K562 (cell line): ENCODE measurements at regions not wholly inside any gene's neighbourhood (a gene's known extent, or its start where the extent isn't known, plus 50 kb on each side); places are given as distances from the start of the nearest gene placed in this dataset.
A peak's percentile ranks its signal among the peaks of the same experiment; 100 is the strongest.

Experiments
- ATAC-seq: fragments of 200-7000 bp; cut with Tn5 transposase; 3 replicates; pipeline ENCODE4 v1.9.1; 2020; ENCODE audit warnings: moderate library complexity
- BruUV-seq: library from RNA; stranded (reverse); fragments of 400-500 nt; replicated peaks from 2 replicates; lab custom pipeline; 2021; lab: Mats Ljungman, UMichigan
- CTCF ChIA-PET: fragments of 300-600 bp; formaldehyde crosslinking; extraction: SDS; loops from one replicate; lab custom pipeline; 2021; ENCODE audit warnings: low intra/inter-chr PET ratio; lab: Yijun Ruan, JAX
- POLR2A ChIA-PET: fragments of 300-600, 350-650 bp; sonication (Branson Sonifier 250); formaldehyde crosslinking; extraction: SDS; loops from one replicate; lab custom pipeline; 2021; ENCODE audit warnings: antibody characterized with exemption, inconsistent platforms; lab: Yijun Ruan, JAX
- DNase-seq, 4 experiments: peaks; one replicate each; pipeline versions ENCODE4 v3.0.0 to v3.0.0-alpha.2; 2011 to 2018; ENCODE audit warnings: low spot score in 3 of 4, mixed read lengths in 3 of 4; ENCODE audit errors: extremely low read depth in 1 of 4
- FAIRE-seq: peaks from 2 replicates; lab custom pipeline; 2011; peaks lifted over from hg19 to GRCh38; lab: Jason Lieb, UNC
- H2AFZ ChIP-seq: 2 replicates; pipeline ENCODE4 v1.6.0; 2011; ENCODE audit warnings: low read depth, low read length, control low read depth, inconsistent platforms
- H3K27ac ChIP-seq: fragments of 200-600 bp; 3 replicates; pipeline ENCODE4 v1.8.0; 2011; ENCODE audit warnings: low read depth, mild to moderate bottlenecking, control low read depth, inconsistent platforms, low read length, moderate library complexity, mixed read lengths; ENCODE audit errors: extremely low read depth
- H3K27me3 ChIP-seq, 2 experiments: fragments of 300-600 bp in 1 of 2; 2 replicates in 1 of 2; 3 replicates in 1 of 2; pipeline versions ENCODE4 v1.6.0 to v1.8.0; 2011; ENCODE audit warnings: inconsistent platforms in 2 of 2, low read length in 2 of 2, mild to moderate bottlenecking in 1 of 2, mixed read lengths in 1 of 2, moderate library complexity in 1 of 2; ENCODE audit not compliant: control insufficient read depth in 2 of 2, insufficient read depth in 2 of 2
- H3K36me3 ChIP-seq: fragments of 300-600 bp; 3 replicates; pipeline ENCODE4 v1.8.0; 2011; ENCODE audit warnings: mild to moderate bottlenecking, low read length, inconsistent platforms; ENCODE audit not compliant: control insufficient read depth, insufficient read depth
- H3K4me1 ChIP-seq, 2 experiments: fragments of 200-600 bp in 1 of 2; replicated peaks in 1 of 2; 2 replicates in 1 of 2; 3 replicates in 1 of 2; pipeline versions ENCODE4 v1.5.1 to v1.8.0; 2011; ENCODE audit warnings: inconsistent platforms in 2 of 2, low read length in 2 of 2, mild to moderate bottlenecking in 1 of 2, mixed read lengths in 1 of 2, moderate library complexity in 1 of 2; ENCODE audit not compliant: control insufficient read depth in 2 of 2, insufficient read depth in 2 of 2
- H3K4me2 ChIP-seq: 2 replicates; pipeline ENCODE4 v1.6.1; 2011; ENCODE audit warnings: low read length, control low read depth, inconsistent platforms, mixed read lengths; ENCODE audit not compliant: insufficient read depth
- H3K4me3 ChIP-seq: fragments of 200-600 bp; sonication (generic), shearing (Covaris generic); 2 replicates; pipeline ENCODE4 v1.5.1; 2016; ENCODE audit warnings: control low read depth, inconsistent platforms
- H3K79me2 ChIP-seq: fragments of 200-600 bp; 3 replicates; pipeline ENCODE4 v1.8.0; 2011; ENCODE audit warnings: low read length, inconsistent platforms; ENCODE audit not compliant: control insufficient read depth, insufficient read depth
- H3K9ac ChIP-seq, 2 experiments: 2 replicates each; pipeline versions ENCODE4 v1.6.0 to v1.6.1; 2011; ENCODE audit warnings: low read depth in 2 of 2, low read length in 2 of 2, control low read depth in 1 of 2, inconsistent platforms in 1 of 2, mild to moderate bottlenecking in 1 of 2, mixed read lengths in 1 of 2; ENCODE audit not compliant: insufficient read depth in 1 of 2
- H3K9me1 ChIP-seq: one replicate; pipeline ENCODE4 v1.6.0; 2011; ENCODE audit warnings: inconsistent platforms, mild to moderate bottlenecking, low read length, moderate library complexity; ENCODE audit not compliant: control insufficient read depth, insufficient read depth
- H3K9me3 ChIP-seq: replicated peaks from 2 replicates; pipeline ENCODE4 v1.5.1; 2011; ENCODE audit warnings: low read depth, low read length, inconsistent platforms; ENCODE audit not compliant: control insufficient read depth, insufficient read depth
- H4K20me1 ChIP-seq: replicated peaks from 2 replicates; pipeline ENCODE4 v1.6.1; 2011; ENCODE audit warnings: low read length, inconsistent platforms, mixed read lengths; ENCODE audit not compliant: control insufficient read depth, insufficient read depth
- NFYB ChIP-seq: IDR thresholded peaks from 2 replicates; pipeline ENCODE4 v1.6.1; 2011; ENCODE audit warnings: mild to moderate bottlenecking, moderate library complexity; ENCODE audit not compliant: insufficient read length; ENCODE audit errors: extremely low read depth
- PATZ1 ChIP-seq: fragments of 250-450 bp; sonication (Bioruptor Pico); IDR thresholded peaks from 2 replicates; pipeline ENCODE4 v1.5.0; 2020; ENCODE audit warnings: mild to moderate bottlenecking, borderline replicate concordance
- SRSF9 ChIP-seq: fragments of 200-400 bp; formaldehyde crosslinking; IDR thresholded peaks from 2 replicates; pipeline ENCODE4 v1.6.1; 2017; ENCODE audit warnings: low read depth, low read length, borderline replicate concordance
- USF1 ChIP-seq: sonication (generic); formaldehyde crosslinking; IDR thresholded peaks from 2 replicates; pipeline ENCODE4 v1.9.0; 2022; ENCODE audit warnings: mild to moderate bottlenecking, missing genetic modification reagents
- ZNF316 ChIP-seq: fragments of 450-650 bp; IDR thresholded peaks from 2 replicates; pipeline ENCODE4 v1.6.1; 2016
- WGBS: fragments of 100-300 bp; shearing (Covaris generic); methylation state at CpG from one replicate; pipeline ENCODE4 v1.1.6; 2016; ENCODE audit warnings: low coverage, mixed read lengths; ENCODE audit not compliant: insufficient coverage; ENCODE audit errors: missing lambda C conversion rate; 5-methylcytosine and 5-hydroxymethylcytosine counted together
- in situ Hi-C: fragments of 300-500 bp; cut with MboI; formaldehyde crosslinking; loops from 4 replicates; pipeline ENCODE4 v1.15.0; 2018; ENCODE audit warnings: inconsistent platforms, mixed read lengths
- intact Hi-C: fragments of 100-400 bp; cut with micrococcal nuclease; formaldehyde crosslinking; loops from 2 replicates; pipeline ENCODE4 v1.14.2; 2022

- TF ChIP-seq USF1 (no peak), PATZ1 (no peak), NFYB (no peak)
Observed at GRCh38 chr12:76226956-76227355, 121.3 kb downstream of the BBS10 start (continued).

- Histone ChIP-seq H3K9me3 (no peaks in the 10 kb centered on the region), H3K27ac (no peak overlapping the region), H2AFZ (no peak overlapping the region), H3K4me1 (no peaks in the 10 kb centered on the region), H3K4me3 (no peak overlapping the region), H3K9ac (no peak overlapping the region), H3K4me2 (no peak overlapping the region), H3K27me3 (no peaks in the 10 kb centered on the region), H3K36me3 (no peaks in the 10 kb centered on the region), H3K9me1 (no peaks in the 10 kb centered on the region), H4K20me1 (no peaks in the 10 kb centered on the region), H3K79me2 (no peaks in the 10 kb centered on the region)
- ATAC-seq: no peak
- WGBS: 61% methylated on average over 4 of the region's 4 CpGs
- intact Hi-C loops (no loop called here), in situ Hi-C loops (no loop called here)
- no TSS peak for BruUV-seq
- TF ChIP-seq ZNF316 (peak; percentile 35; the same call in 1 of the 2 replicates), SRSF9 (no peak)
- POLR2A ChIA-PET: interaction anchor here (0.6 to 0.9 kb wide), 3 partner anchors 11 to 15 kb away, joined by 3 read pairs; no protein-coding TSS in a partner anchor
- DNase-seq: no peak
- CTCF ChIA-PET: no interaction called here
- FAIRE-seq: peak; percentile 52
Observed at GRCh38 chr12:76226397-76226796, 121.8 kb downstream of the BBS10 start.
